ENCODE measurements at regions not wholly inside any gene's neighbourhood (a gene's known extent, or its start where the extent isn't known, plus 50 kb on each side); places are given as distances from the start of the nearest gene placed in this dataset.

DNA sequence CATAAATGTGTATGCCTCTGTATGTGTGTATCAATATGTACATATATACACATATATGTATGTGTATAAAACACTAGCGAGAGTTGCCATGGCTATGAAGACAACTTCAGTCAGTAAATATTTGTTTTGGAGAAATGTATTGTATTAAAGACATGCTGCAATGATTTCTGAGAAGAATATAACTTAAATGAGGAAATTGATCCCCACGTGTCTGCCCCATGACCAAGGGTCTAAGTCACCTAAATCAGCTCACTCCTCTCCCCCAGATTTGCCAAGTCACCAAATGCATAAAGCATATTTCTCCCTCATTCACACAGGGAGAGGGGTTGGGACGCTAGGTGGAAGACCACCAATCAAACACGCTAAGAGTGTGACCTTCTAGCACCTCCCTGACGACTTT is 58.3 kb upstream of the LYST start:
- no peak for DNase-seq

DNA sequence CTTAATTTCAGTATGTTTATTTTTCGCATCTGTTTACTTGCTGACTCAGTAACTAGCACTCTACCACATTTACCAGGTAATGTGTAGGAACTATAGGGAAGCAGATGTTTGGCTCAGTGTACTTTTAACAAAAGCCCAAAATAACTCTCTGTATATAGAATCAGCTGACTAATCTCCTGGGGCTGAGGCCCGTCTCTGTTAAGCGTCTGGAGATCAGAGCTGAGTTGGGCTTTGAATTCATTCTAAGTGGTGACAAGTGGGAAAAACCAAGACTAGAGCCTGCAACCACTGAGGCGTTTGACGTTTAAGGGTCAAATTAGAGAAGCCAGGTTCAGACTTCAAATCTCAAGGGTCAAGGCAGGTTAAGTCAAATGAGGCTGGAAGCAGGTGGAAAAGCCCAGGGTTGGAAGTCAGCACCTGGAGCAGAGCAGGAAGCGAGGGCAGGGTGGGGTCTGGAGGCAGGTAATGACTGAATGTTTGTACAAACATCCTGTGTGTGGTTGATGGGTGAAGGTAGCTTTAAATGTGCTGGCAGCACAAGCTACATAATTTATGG is 56.8 kb upstream of the LYST start:
- peak; percentile 64 for DNase-seq

DNA sequence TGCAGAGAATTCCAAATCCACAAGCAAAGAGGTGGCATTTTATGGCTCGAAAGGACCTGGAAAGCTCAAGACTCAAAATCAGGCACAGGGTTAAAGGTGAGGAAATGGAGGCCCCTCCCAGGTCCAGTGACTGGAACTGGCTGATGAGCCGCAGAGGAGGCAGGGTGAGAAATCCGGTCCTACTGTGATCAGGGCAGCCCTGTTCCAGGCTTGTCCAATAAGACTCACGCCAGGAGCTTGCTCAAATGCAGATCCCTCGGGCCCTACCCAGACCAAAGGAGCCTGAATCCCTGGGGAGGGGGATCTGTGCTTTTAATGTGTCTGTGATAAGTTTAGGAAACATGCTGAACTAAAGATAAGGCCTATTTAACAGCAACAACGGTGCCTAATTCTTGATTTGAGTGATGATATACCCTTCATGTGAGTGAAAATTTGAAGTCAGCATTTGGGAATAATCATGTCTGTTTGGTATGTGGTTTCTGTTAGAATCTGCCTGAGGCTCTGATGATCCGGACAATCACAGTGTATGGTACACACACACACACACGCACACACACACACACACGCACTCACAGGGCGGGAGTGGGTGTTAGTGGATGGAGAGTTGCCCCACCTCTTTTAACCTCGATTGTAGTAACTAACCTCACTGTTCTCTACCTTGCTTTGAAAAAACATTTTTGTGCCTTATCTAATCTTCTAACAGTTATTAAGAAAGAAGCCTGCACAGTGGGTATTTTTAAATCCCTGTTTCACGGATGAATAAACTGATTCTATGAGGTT is 54.1 kb upstream of the LYST start:
- no peak for DNase-seq

DNA sequence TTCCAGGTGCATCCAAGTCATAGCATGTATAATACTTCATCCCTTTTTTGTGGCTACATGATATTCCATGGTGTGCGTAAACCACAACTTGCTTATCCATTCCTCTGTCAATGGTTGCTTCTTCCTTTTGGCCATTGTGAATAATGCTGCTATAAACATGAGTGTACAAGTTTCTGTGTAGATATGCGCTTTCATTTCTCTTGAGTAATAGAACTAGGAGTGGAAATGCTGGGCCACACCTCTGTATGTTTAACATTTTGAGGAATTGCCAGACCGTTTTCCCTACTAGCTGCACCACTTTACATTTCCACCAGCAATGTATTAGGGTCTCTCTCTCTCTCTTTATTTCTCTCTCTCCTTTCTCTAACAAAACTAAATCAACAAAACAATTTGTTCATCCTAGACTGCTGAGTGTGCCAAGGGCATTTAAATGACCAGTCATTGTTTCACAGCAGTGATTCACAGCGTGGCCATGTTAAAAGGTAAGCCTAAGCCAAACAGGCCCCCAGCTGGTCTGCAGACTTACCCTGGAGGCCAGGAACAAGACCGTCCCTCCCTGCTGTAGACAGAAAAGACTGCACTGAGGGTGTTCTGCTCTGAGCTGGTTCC is 53.2 kb upstream of the LYST start:
- DNase-seq, result no peak

DNA sequence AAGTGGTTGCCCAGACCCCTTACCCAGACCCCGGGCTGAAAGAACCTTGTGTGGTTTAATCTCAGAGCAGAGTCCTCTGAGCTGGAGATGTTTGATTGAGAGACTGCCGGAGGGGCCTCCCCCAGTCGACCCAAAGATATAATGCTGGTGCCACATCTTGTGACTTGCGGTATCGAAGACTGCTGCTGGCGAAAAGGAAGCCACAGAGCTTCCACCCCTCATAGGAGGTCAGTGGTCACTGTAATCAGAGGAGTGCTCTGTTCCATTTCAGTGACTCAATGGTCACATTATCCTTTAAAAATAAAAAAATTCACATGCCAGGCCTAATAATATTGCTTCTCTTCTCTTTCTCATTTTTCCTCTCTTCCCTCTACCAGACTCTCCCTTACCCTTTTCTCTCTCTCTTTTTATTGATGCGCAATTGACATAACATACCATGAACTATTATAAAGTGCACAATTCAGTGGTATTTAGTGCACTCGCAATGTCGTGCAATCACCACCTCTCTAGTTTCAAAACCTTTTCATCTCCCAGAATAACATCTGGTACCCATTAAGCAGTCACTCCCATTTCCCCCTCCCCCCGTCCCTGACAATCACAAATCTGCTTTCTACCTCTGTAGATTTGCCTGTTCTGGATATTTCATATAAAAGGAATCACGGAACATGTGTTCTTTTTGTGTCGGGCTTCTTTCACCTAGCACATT is 52.6 kb upstream of the LYST start:
- peak; percentile 66 for DNase-seq

DNA sequence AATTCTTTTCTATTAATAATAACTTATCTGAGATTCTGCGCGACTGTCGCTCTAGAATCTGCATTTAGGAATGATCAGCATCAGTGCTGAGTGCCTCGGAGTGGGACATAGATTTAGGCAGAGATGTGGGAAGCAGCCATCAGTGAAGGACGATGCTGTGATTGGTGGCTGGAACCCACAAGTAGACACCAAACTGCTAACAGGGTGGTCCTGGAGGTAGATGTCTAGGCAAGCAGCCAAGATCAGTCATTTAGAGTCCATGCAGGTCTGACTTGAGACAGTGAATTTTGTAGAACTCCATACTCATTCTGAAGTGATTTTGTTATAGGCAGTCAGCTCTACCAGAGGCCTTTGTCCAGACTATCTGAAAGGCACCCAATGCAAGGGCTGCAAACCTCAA is 51.8 kb upstream of the LYST start:
- no peak for DNase-seq

DNA sequence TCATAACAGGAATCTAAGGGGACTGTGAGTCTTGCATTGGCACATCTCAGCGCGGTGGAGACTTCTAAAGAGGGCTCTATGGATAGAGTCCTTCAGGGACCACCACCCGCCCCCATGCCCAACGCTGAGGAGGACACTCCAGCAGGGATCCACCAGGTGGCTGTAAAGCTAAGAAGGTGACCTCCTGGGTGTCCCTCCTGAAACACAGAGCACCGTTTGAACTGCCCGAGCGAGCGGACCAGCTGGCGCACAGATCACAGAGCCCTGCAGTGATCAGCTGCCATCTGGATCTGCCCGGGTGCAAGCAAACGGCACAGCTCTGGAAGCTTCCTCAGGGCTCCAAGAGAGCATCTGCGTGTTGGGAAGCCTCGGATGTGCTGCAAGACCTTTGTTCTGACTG is 51.3 kb upstream of the LYST start:
- peak; percentile 93 for DNase-seq

DNA sequence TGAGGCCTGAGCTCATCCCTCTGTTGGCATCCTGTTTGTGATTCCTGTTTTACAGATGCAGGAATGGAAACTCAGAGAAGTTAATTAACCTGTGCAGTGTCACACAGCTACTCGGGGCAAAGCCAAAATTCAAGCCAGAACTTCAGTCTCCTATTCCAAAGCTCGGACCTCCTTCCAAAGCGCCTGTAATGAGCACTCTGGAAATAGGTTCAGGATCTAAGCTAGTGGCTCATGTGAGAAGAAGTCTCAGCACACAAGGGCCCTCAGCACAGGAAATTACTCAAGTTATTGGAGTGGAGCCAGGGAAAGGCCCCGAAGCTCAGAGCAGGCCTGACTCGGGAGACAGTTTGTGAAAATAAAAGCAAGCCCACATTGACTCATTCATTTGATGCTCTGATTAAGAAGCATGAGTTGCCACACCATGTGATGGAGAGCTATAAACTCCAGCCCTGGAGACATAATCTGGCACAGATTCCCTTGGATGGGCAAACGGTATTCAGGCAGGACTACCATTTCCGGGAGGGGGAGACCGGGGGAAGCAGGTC is 50.6 kb upstream of the LYST start:
- DNase-seq, result peak; percentile 72
